Lower leg skin (tissue), 3 donors: ENCODE measurements at regions not wholly inside any gene's neighbourhood (a gene's known extent, or its start where the extent isn't known, plus 50 kb on each side); places are given as distances from the start of the nearest gene placed in this dataset.

Source experiments
- CTCF ChIP-seq, 3 donors: fragments of 450-650 bp; IDR thresholded peaks; one replicate each; pipeline ENCODE4 v1.5.1; 2016; ENCODE audit warnings: antibody characterized with exemption in 3 of 3, mild to moderate bottlenecking in 3 of 3, moderate library complexity in 2 of 3
- POLR2A ChIP-seq, 2 donors: fragments of 450-650 bp; IDR thresholded peaks; one replicate each; pipeline ENCODE4 v1.6.1; 2016 to 2017; ENCODE audit warnings: antibody characterized with exemption in 2 of 2, mild to moderate bottlenecking in 1 of 2, moderate library complexity in 1 of 2

- TF ChIP-seq CTCF (IDR thresholded peaks at IDR 0.05), result no peak
- no peak for TF ChIP-seq POLR2A (IDR thresholded peaks at IDR 0.05)
These were observed 1746.4 kb downstream of the EFNA5 start for GRCh38 chr5:105924366-105924765.
